ENCODE measurements at regions not wholly inside any gene's neighbourhood (a gene's known extent, or its start where the extent isn't known, plus 50 kb on each side); places are given as distances from the start of the nearest gene placed in this dataset.
A peak's percentile ranks its signal among the peaks of the same experiment; 100 is the strongest.

DNA sequence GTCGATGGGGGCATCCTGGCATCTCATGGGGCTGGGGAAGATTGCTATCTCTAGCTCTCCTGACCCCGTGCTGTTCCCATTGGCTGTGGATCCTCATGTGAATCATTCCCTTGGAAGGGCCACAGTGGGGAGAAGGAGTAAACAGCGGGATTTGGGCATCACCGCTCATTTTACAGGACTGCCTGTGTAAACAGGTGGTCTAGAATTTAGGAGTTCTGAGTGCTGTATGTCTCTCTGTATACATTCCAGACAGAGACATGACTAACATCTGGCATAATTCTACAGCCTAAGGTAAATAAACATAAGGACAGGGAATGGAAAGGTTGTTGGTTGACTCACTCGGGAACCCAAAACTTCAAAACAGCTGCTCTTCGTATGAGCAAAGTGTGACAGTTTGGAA lies 92.7 kb downstream of the COPS8 start:
- Histone ChIP-seq H3K9ac (ENCODE audit: low read depth, low read length, poor library complexity) (no peak overlapping the region), H3K36me3 (replicated peaks in 1 of 2; ENCODE audit: control insufficient read depth in 2 of 2, insufficient read depth in 2 of 2, low read length in 2 of 2) (no peaks in the 10 kb centered on the region), H3K23ac (ENCODE audit: low read depth, low read length, poor library complexity) (peak overlapping the region; percentile 5), H3K9me3 (replicated peaks in 1 of 2; ENCODE audit: control insufficient read depth in 2 of 2, insufficient read depth in 1 of 2, low read depth in 1 of 2, low read length in 2 of 2) (peaks cover 0 to 3% of the 10 kb centered on the region in 2 donors), H2BK5ac (ENCODE audit: low read length) (no peak overlapping the region), H3K27me3 (ENCODE audit: control insufficient read depth in 3 of 3, insufficient read depth in 3 of 3, low read depth in 1 of 3, low read length in 3 of 3) (peaks cover 0 to 8% (median 0%) of the 10 kb centered on the region in 3 experiments), H3K4ac (ENCODE audit: low read length) (no peak overlapping the region), H3K4me2 (ENCODE audit: insufficient read depth, low read length, poor library complexity, severe bottlenecking) (no peak overlapping the region), H2BK120ac (ENCODE audit: low read depth, low read length) (no peak overlapping the region), H4K8ac (ENCODE audit: low read depth, low read length) (peak overlapping the region; percentile 33), H3K18ac (ENCODE audit: low read length) (no peak overlapping the region), H3K27ac (replicated peaks; ENCODE audit: low read length) (no peak overlapping the region), H4K91ac (ENCODE audit: low read depth, low read length, poor library complexity) (no peak overlapping the region), H2BK12ac (ENCODE audit: low read length) (no peak overlapping the region), H2AK5ac (ENCODE audit: low read depth, low read length) (no peak overlapping the region), H3K4me3 (ENCODE audit: low read length in 2 of 2) (no peak overlapping the region), H3K14ac (ENCODE audit: low read length) (no peak overlapping the region), H3K4me1 (ENCODE audit: control insufficient read depth in 2 of 2, insufficient read depth in 1 of 2, low read depth in 1 of 2, low read length in 2 of 2) (no peaks in the 10 kb centered on the region), H2AFZ (ENCODE audit: low read length) (no peak overlapping the region), H2BK15ac (ENCODE audit: low read length) (no peak overlapping the region), H3K79me1 (ENCODE audit: low read depth, low read length) (no peaks in the 10 kb centered on the region)
- WGBS, 2 donors (ENCODE audit: extremely low coverage in 2 of 2, insufficient read length in 2 of 2, insufficient replicate concordance in 1 of 2): no CpG with 5 or more reads among the region's 6 CpGs
- no peak for DNase-seq (ENCODE audit: low spot score)

DNA sequence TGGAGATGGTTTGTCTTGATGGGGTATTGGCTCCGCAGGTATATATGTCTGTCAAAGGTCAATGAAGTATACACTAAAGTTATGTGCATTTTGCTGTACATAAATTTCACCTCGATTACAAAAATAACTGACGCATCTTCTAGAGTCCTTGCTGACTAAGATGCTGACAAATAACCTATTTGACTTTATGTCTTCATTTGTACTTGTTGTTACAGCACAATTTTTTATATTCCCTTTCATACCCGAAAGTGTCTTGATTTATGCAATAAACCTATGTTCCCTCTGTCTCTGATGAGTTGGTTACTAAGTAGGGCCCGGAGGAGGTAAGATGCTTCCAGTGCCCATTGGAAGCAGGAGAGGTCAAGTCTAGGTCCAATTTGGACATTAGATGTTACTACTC lies 93.5 kb downstream of the COPS8 start:
- Histone ChIP-seq H3K4me1 (ENCODE audit: control insufficient read depth in 2 of 2, insufficient read depth in 1 of 2, low read depth in 1 of 2, low read length in 2 of 2) (no peaks in the 10 kb centered on the region), H2BK5ac (ENCODE audit: low read length) (no peak overlapping the region), H3K79me1 (ENCODE audit: low read depth, low read length) (no peaks in the 10 kb centered on the region), H3K36me3 (replicated peaks in 1 of 2; ENCODE audit: control insufficient read depth in 2 of 2, insufficient read depth in 2 of 2, low read length in 2 of 2) (no peaks in the 10 kb centered on the region), H3K18ac (ENCODE audit: low read length) (no peak overlapping the region), H2AK5ac (ENCODE audit: low read depth, low read length) (no peak overlapping the region), H3K9me3 (replicated peaks in 1 of 2; ENCODE audit: control insufficient read depth in 2 of 2, insufficient read depth in 1 of 2, low read depth in 1 of 2, low read length in 2 of 2) (no peaks in the 10 kb centered on the region), H4K8ac (ENCODE audit: low read depth, low read length) (no peak overlapping the region), H2BK12ac (ENCODE audit: low read length) (no peak overlapping the region), H3K27me3 (ENCODE audit: control insufficient read depth in 3 of 3, insufficient read depth in 3 of 3, low read depth in 1 of 3, low read length in 3 of 3) (peaks cover 0 to 12% (median 0%) of the 10 kb centered on the region in 3 experiments), H2BK15ac (ENCODE audit: low read length) (no peak overlapping the region), H3K27ac (replicated peaks; ENCODE audit: low read length) (no peak overlapping the region), H4K91ac (ENCODE audit: low read depth, low read length, poor library complexity) (no peak overlapping the region), H3K4me2 (ENCODE audit: insufficient read depth, low read length, poor library complexity, severe bottlenecking) (no peak overlapping the region), H3K9ac (ENCODE audit: low read depth, low read length, poor library complexity) (no peak overlapping the region), H2AFZ (ENCODE audit: low read length) (no peak overlapping the region), H2BK120ac (ENCODE audit: low read depth, low read length) (no peak overlapping the region), H3K23ac (ENCODE audit: low read depth, low read length, poor library complexity) (no peak overlapping the region), H3K4me3 (ENCODE audit: low read length in 2 of 2) (no peak overlapping the region), H3K14ac (ENCODE audit: low read length) (no peak overlapping the region), H3K4ac (ENCODE audit: low read length) (no peak overlapping the region)
- no peak for DNase-seq (ENCODE audit: low spot score)
- no CpG with 5 or more reads among the region's 5 CpGs for WGBS, 2 donors (ENCODE audit: extremely low coverage in 2 of 2, insufficient read length in 2 of 2, insufficient replicate concordance in 1 of 2)

DNA sequence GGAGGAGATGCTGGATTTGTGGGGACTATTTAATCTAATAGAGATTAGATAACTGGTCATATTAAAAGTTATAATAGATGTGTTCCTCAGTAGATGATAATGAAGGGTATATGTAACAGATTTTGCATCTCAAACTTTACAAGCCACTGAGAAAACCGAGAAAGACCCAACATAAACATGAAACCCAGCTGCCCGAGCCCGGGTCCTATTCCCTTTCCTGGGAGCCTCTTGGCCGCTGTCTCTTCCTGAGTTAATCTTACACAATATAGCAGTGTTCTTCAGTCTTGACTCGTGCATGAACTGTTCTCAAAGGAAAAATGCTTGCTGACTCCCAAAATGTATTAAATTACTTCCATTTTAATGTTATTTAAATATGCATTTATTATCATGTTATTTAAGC lies 94.5 kb downstream of the COPS8 start:
- Histone ChIP-seq H2BK5ac (ENCODE audit: low read length) (no peak overlapping the region), H2BK120ac (ENCODE audit: low read depth, low read length) (no peak overlapping the region), H3K14ac (ENCODE audit: low read length) (no peak overlapping the region), H2AFZ (ENCODE audit: low read length) (no peak overlapping the region), H3K4ac (ENCODE audit: low read length) (no peak overlapping the region), H3K23ac (ENCODE audit: low read depth, low read length, poor library complexity) (no peak overlapping the region), H2AK5ac (ENCODE audit: low read depth, low read length) (no peak overlapping the region), H3K36me3 (replicated peaks in 1 of 2; ENCODE audit: control insufficient read depth in 2 of 2, insufficient read depth in 2 of 2, low read length in 2 of 2) (no peaks in the 10 kb centered on the region), H3K9me3 (replicated peaks in 1 of 2; ENCODE audit: control insufficient read depth in 2 of 2, insufficient read depth in 1 of 2, low read depth in 1 of 2, low read length in 2 of 2) (no peaks in the 10 kb centered on the region), H3K4me2 (ENCODE audit: insufficient read depth, low read length, poor library complexity, severe bottlenecking) (no peak overlapping the region), H4K91ac (ENCODE audit: low read depth, low read length, poor library complexity) (no peak overlapping the region), H3K4me1 (ENCODE audit: control insufficient read depth in 2 of 2, insufficient read depth in 1 of 2, low read depth in 1 of 2, low read length in 2 of 2) (no peaks in the 10 kb centered on the region), H2BK12ac (ENCODE audit: low read length) (no peak overlapping the region), H3K27me3 (ENCODE audit: control insufficient read depth in 3 of 3, insufficient read depth in 3 of 3, low read depth in 1 of 3, low read length in 3 of 3) (peaks cover 0 to 12% (median 0%) of the 10 kb centered on the region in 3 experiments), H3K27ac (replicated peaks; ENCODE audit: low read length) (no peak overlapping the region), H3K4me3 (ENCODE audit: low read length in 2 of 2) (no peak overlapping the region), H4K8ac (ENCODE audit: low read depth, low read length) (no peak overlapping the region), H3K18ac (ENCODE audit: low read length) (no peak overlapping the region), H3K79me1 (ENCODE audit: low read depth, low read length) (no peaks in the 10 kb centered on the region), H2BK15ac (ENCODE audit: low read length) (no peak overlapping the region), H3K9ac (ENCODE audit: low read depth, low read length, poor library complexity) (no peak overlapping the region)
- DNase-seq (ENCODE audit: low spot score): no peak
- no CpG with 5 or more reads among the region's 5 CpGs for WGBS, 2 donors (ENCODE audit: extremely low coverage in 2 of 2, insufficient read length in 2 of 2, insufficient replicate concordance in 1 of 2)

DNA sequence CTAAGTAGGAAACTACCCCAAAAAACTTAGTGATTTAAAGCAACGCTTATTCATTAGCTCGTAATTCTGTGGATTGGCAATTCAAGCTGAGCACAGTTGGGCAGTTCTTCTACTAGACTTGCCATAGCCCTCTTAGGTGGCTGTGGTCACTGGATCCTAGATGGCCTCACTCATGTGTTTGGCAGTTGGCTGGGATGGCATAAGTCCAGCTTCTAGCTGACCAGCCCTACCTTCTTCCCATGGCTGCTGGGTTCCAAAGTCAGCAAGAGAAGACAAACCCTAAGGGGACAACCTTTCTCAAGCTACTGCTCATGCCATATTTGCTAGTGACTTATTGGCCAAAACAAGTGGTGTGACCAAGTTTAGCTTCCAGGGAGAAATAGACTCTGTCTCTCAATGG lies 95.3 kb downstream of the COPS8 start:
- Histone ChIP-seq H3K27me3 (ENCODE audit: control insufficient read depth in 3 of 3, insufficient read depth in 3 of 3, low read depth in 1 of 3, low read length in 3 of 3) (peaks cover 0 to 12% (median 0%) of the 10 kb centered on the region in 3 experiments), H2AK5ac (ENCODE audit: low read depth, low read length) (no peak overlapping the region), H3K4ac (ENCODE audit: low read length) (no peak overlapping the region), H4K8ac (ENCODE audit: low read depth, low read length) (no peak overlapping the region), H2BK5ac (ENCODE audit: low read length) (no peak overlapping the region), H3K14ac (ENCODE audit: low read length) (no peak overlapping the region), H3K9me3 (replicated peaks in 1 of 2; ENCODE audit: control insufficient read depth in 2 of 2, insufficient read depth in 1 of 2, low read depth in 1 of 2, low read length in 2 of 2) (no peaks in the 10 kb centered on the region), H3K18ac (ENCODE audit: low read length) (no peak overlapping the region), H2BK12ac (ENCODE audit: low read length) (no peak overlapping the region), H3K9ac (ENCODE audit: low read depth, low read length, poor library complexity) (no peak overlapping the region), H3K23ac (ENCODE audit: low read depth, low read length, poor library complexity) (no peak overlapping the region), H2BK120ac (ENCODE audit: low read depth, low read length) (no peak overlapping the region), H3K79me1 (ENCODE audit: low read depth, low read length) (no peaks in the 10 kb centered on the region), H3K36me3 (replicated peaks in 1 of 2; ENCODE audit: control insufficient read depth in 2 of 2, insufficient read depth in 2 of 2, low read length in 2 of 2) (no peaks in the 10 kb centered on the region), H3K4me1 (ENCODE audit: control insufficient read depth in 2 of 2, insufficient read depth in 1 of 2, low read depth in 1 of 2, low read length in 2 of 2) (peaks cover 0 to 1% of the 10 kb centered on the region in 2 donors), H4K91ac (ENCODE audit: low read depth, low read length, poor library complexity) (no peak overlapping the region), H2AFZ (ENCODE audit: low read length) (no peak overlapping the region), H2BK15ac (ENCODE audit: low read length) (no peak overlapping the region), H3K4me3 (ENCODE audit: low read length in 2 of 2) (no peak overlapping the region), H3K27ac (replicated peaks; ENCODE audit: low read length) (no peak overlapping the region), H3K4me2 (ENCODE audit: insufficient read depth, low read length, poor library complexity, severe bottlenecking) (no peak overlapping the region)
- WGBS, 2 donors (ENCODE audit: extremely low coverage in 2 of 2, insufficient read length in 2 of 2, insufficient replicate concordance in 1 of 2): no CpG with 5 or more reads among the region's 2 CpGs
- no peak for DNase-seq (ENCODE audit: low spot score)
